GM12878 (cell line): ENCODE measurements at regions not wholly inside any gene's neighbourhood (a gene's known extent, or its start where the extent isn't known, plus 50 kb on each side); places are given as distances from the start of the nearest gene placed in this dataset.

ENCODE experiments used
- ATAC-seq: fragments of 200-7000 bp; cut with Tn5 transposase; 3 replicates; pipeline ENCODE4 v1.9.1; 2020; ENCODE audit warnings: mild to moderate bottlenecking, moderate library complexity
- BruUV-seq: library from RNA; stranded (reverse); fragments of 400-500 nt; replicated peaks from 2 replicates; lab custom pipeline; 2021; lab: Mats Ljungman, UMichigan
- CTCF ChIA-PET: fragments of 300-600 bp; sonication (Branson Sonifier 250); formaldehyde crosslinking; extraction: SDS; loops from one replicate; lab custom pipeline; 2021; ENCODE audit warnings: inconsistent platforms; lab: Yijun Ruan, JAX
- POLR2A ChIA-PET: fragments of 350-600 bp; formaldehyde crosslinking; extraction: SDS; loops from one replicate; lab custom pipeline; 2021; ENCODE audit warnings: inconsistent platforms; lab: Charles Lee
- RAD21 ChIA-PET: fragments of 300-600 bp; sonication (Branson Sonifier 250); formaldehyde crosslinking; loops from one replicate; lab custom pipeline; 2023; ENCODE audit warnings: antibody characterized with exemption; ENCODE audit not compliant: unreplicated experiment; lab: Charles Lee
- SMC1A ChIA-PET: fragments of 300-600 bp; sonication (Branson Sonifier 250); formaldehyde crosslinking; loops from one replicate; lab custom pipeline; 2023; ENCODE audit not compliant: unreplicated experiment, uncharacterized antibody; lab: Charles Lee
- DNase-seq: peaks from one replicate; pipeline ENCODE4 v3.0.0-alpha.2; 2011; ENCODE audit warnings: low read depth, low spot score
- FAIRE-seq: peaks from 3 replicates; lab custom pipeline; 2011; peaks lifted over from hg19 to GRCh38; lab: Jason Lieb, UNC
- H2AFZ ChIP-seq: 2 replicates; pipeline ENCODE4 v1.6.0; 2011; ENCODE audit warnings: low read depth, low read length, control low read depth; ENCODE audit not compliant: control insufficient read depth
- H3K27ac ChIP-seq: 2 replicates; pipeline ENCODE4 v1.5.1; 2011; ENCODE audit warnings: control low read depth; ENCODE audit not compliant: control insufficient read depth, insufficient read depth
- H3K27me3 ChIP-seq, 2 experiments: replicated peaks in 1 of 2; 2 replicates each; pipeline versions ENCODE4 v1.6.0 to v1.6.1; 2011; ENCODE audit warnings: low read length in 1 of 2; ENCODE audit not compliant: control insufficient read depth in 2 of 2, insufficient read depth in 2 of 2
- H3K36me3 ChIP-seq, 2 experiments: 2 replicates each; pipeline ENCODE4 v1.5.1; 2011; ENCODE audit warnings: low read length in 1 of 2; ENCODE audit not compliant: control insufficient read depth in 2 of 2, insufficient read depth in 2 of 2
- H3K4me1 ChIP-seq: 2 replicates; pipeline ENCODE4 v1.6.1; 2011; ENCODE audit warnings: mild to moderate bottlenecking, low read length, moderate library complexity, mixed read lengths; ENCODE audit not compliant: control insufficient read depth, insufficient read depth
- H3K4me2 ChIP-seq: 2 replicates; pipeline ENCODE4 v1.6.0; 2011; ENCODE audit warnings: control low read depth; ENCODE audit not compliant: control insufficient read depth, insufficient read depth
- H3K4me3 ChIP-seq: fragments of 200-600 bp; sonication (generic); 2 replicates; pipeline ENCODE4 v1.5.1; 2016
- H3K79me2 ChIP-seq: 2 replicates; pipeline ENCODE4 v1.6.0; 2011; ENCODE audit warnings: low read length; ENCODE audit not compliant: control insufficient read depth, insufficient read depth
- H3K9ac ChIP-seq: 2 replicates; pipeline ENCODE4 v1.8.0; 2011; ENCODE audit warnings: low read length, control low read depth, mixed read lengths; ENCODE audit not compliant: control insufficient read depth, insufficient read depth
- H3K9me3 ChIP-seq: replicated peaks from 3 replicates; pipeline ENCODE4 v1.5.1; 2011; ENCODE audit warnings: mild to moderate bottlenecking, low read length; ENCODE audit not compliant: control insufficient read depth, insufficient read depth
- H4K20me1 ChIP-seq: 2 replicates; pipeline ENCODE4 v1.6.0; 2011; ENCODE audit not compliant: control insufficient read depth, insufficient read depth
- BHLHE40 ChIP-seq, 2 experiments: fragments of 450-650 bp in 1 of 2; IDR thresholded peaks; 2 replicates each; pipeline ENCODE4 v1.6.1; 2011 to 2017; ENCODE audit warnings: low read depth in 2 of 2, borderline replicate concordance in 1 of 2, improper control_type of control experiment in 1 of 2, low read length in 1 of 2, mild to moderate bottlenecking in 1 of 2
- CBX3 ChIP-seq: fragments of 200-600 bp; sonication (generic); IDR thresholded peaks from 2 replicates; pipeline ENCODE4 v1.6.1; 2016; ENCODE audit warnings: low read depth, borderline replicate concordance
- FOS ChIP-seq: IDR thresholded peaks from 3 replicates; pipeline ENCODE4 v1.6.1; 2011; ENCODE audit warnings: borderline replicate concordance; ENCODE audit not compliant: insufficient read length; ENCODE audit errors: extremely low read depth
- FOXM1 ChIP-seq: IDR thresholded peaks from 2 replicates; pipeline ENCODE4 v1.6.1; 2012; ENCODE audit warnings: low read depth, mild to moderate bottlenecking, inconsistent platforms, low read length, moderate library complexity
- KAT2A ChIP-seq: conservative IDR thresholded peaks from 2 replicates; pipeline ENCODE4 v1.6.1; 2011; ENCODE audit warnings: low read depth, low read length; ENCODE audit not compliant: control insufficient read depth
- MEF2B ChIP-seq: fragments of 450-650 bp; IDR thresholded peaks from 2 replicates; pipeline ENCODE4 v1.6.1; 2018; ENCODE audit warnings: mild to moderate bottlenecking, moderate library complexity; ENCODE audit not compliant: partially characterized antibody, poor library complexity, severe bottlenecking
- MTA2 ChIP-seq: fragments of 450-650 bp; IDR thresholded peaks from 2 replicates; pipeline ENCODE4 v1.6.1; 2016; ENCODE audit warnings: low read depth, mild to moderate bottlenecking, moderate library complexity
- MTA3 ChIP-seq: IDR thresholded peaks from 2 replicates; pipeline ENCODE4 v1.6.1; 2012; ENCODE audit warnings: low read length, inconsistent platforms, borderline replicate concordance
- NFXL1 ChIP-seq: fragments of 450-650 bp; IDR thresholded peaks from 2 replicates; pipeline ENCODE4 v1.6.1; 2017; ENCODE audit warnings: antibody characterized with exemption, mild to moderate bottlenecking, borderline replicate concordance
- POU2F2 ChIP-seq: IDR thresholded peaks from 3 replicates; pipeline ENCODE4 v1.6.1; 2011; ENCODE audit warnings: low read depth, mild to moderate bottlenecking, low read length, borderline replicate concordance
- SRF ChIP-seq, 2 experiments: IDR thresholded peaks; 2 replicates each; pipeline ENCODE4 v1.6.1; 2011; ENCODE audit warnings: low read depth in 2 of 2, low read length in 2 of 2, mild to moderate bottlenecking in 1 of 2, moderate library complexity in 1 of 2
- STAT1 ChIP-seq: fragments of 450-650 bp; conservative IDR thresholded peaks from 2 replicates; pipeline ENCODE4 v1.6.1; 2014; ENCODE audit warnings: antibody characterized with exemption, mild to moderate bottlenecking
- YBX1 ChIP-seq: fragments of 450-650 bp; IDR thresholded peaks from 2 replicates; pipeline ENCODE4 v1.6.1; 2016; ENCODE audit warnings: antibody characterized with exemption
- ZZZ3 ChIP-seq: IDR thresholded peaks from 2 replicates; pipeline ENCODE4 v1.6.1; 2011; ENCODE audit warnings: low read depth; ENCODE audit not compliant: control insufficient read depth, insufficient read length
- WGBS: methylation state at CpG from one replicate; pipeline ENCODE4 v1.1.6; 2016; ENCODE audit warnings: low lambda C conversion rate; ENCODE audit not compliant: insufficient replicate concordance, insufficient coverage; ENCODE audit errors: missing lambda C conversion rate; 5-methylcytosine and 5-hydroxymethylcytosine counted together
- in situ Hi-C: fragments of 300-500 bp; cut with MboI; formaldehyde crosslinking; loops from 9 replicates; pipeline ENCODE4 v1.14.3; 2018; ENCODE audit warnings: mixed read lengths
- intact Hi-C: fragments of 100-400 bp; cut with micrococcal nuclease; formaldehyde crosslinking; loops from one replicate; pipeline ENCODE4 v1.14.2; 2022; ENCODE audit not compliant: unreplicated experiment
- TF ChIP-seq, protein P1 (sequence below): IDR thresholded peaks from 2 replicates; pipeline ENCODE4 v1.6.1; 2011; ENCODE audit warnings: mild to moderate bottlenecking, low read depth, low read length, moderate library complexity; ENCODE audit not compliant: insufficient replicate concordance
- TF ChIP-seq, protein P2 (sequence below): fragments of 450-650 bp; formaldehyde crosslinking; IDR thresholded peaks from 2 replicates; pipeline ENCODE4 v1.5.0; 2022; ENCODE audit warnings: mild to moderate bottlenecking, missing genetic modification characterization
- TF ChIP-seq, protein P3 (sequence below): fragments of 450-650 bp; formaldehyde crosslinking; IDR thresholded peaks from 2 replicates; pipeline ENCODE4 v1.4.0; 2022; ENCODE audit warnings: mild to moderate bottlenecking, moderate library complexity

DNA sequence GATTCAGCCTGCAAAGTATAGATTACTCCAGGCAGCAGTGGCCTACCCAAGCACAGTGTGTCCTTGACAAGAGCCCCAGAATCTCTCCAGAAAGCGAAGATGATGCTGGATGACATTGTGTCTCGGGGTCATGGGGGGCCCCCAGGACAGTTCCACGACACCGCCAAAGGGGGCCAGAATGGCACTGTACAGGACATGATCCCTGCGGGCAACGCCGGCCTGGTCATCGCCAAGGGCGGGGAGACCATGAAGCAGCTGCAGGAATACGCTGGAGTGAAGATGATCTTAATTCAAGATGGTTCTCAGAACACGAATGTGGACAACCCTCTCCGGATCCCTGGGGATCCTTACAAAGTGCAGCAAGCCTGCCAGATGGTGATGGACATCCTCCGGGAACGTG is 107.0 kb upstream of the MTAP start:
- ChIA-PET POLR2A (no interaction called here), RAD21 (no interaction called here), CTCF (interaction anchor here (1.1 kb wide), 1 partner anchor 17 kb away, joined by 3 read pairs; no protein-coding TSS in a partner anchor), SMC1A (no interaction called here)
- 66% methylated on average over 14 of the region's 14 CpGs for whole genome bisulfite sequencing
- FAIRE-seq, result no peak
- Histone ChIP-seq H3K9me3 (no peaks in the 10 kb centered on the region), H4K20me1 (no peaks in the 10 kb centered on the region), H3K27me3 (no peaks in the 10 kb centered on the region; a peak in 2 of 4 replicates), H3K9ac (no peak overlapping the region), H3K79me2 (no peaks in the 10 kb centered on the region), H3K27ac (no peak overlapping the region), H3K4me2 (no peak overlapping the region), H3K4me3 (no peak overlapping the region), H3K4me1 (no peaks in the 10 kb centered on the region), H3K36me3 (no peaks in the 10 kb centered on the region), H2AFZ (no peak overlapping the region)
- ATAC-seq, result no peak
- intact Hi-C loops (no loop called here), in situ Hi-C loops (no loop called here)
- no peak for DNase-seq
- no TSS peak for BruUV-seq
- TF ChIP-seq FOS (no peak), STAT1 (no peak), NFXL1 (no peak), KAT2A (no peak), SRF (IDR thresholded peaks at IDR 0.05; ENCODE audit: low read depth in 2 of 2, low read length in 2 of 2) (no peak), ZZZ3 (no peak), YBX1 (no peak), MTA2 (no peak), POU2F2 (no peak), FOXM1 (no peak), MTA3 (no peak), BHLHE40 (IDR thresholded peaks at IDR 0.05; ENCODE audit: borderline replicate concordance in 1 of 2, low read depth in 2 of 2, low read length in 1 of 2) (no peak), CBX3 (no peak), MEF2B (no peak)
- TF ChIP-seq, protein P1, sequence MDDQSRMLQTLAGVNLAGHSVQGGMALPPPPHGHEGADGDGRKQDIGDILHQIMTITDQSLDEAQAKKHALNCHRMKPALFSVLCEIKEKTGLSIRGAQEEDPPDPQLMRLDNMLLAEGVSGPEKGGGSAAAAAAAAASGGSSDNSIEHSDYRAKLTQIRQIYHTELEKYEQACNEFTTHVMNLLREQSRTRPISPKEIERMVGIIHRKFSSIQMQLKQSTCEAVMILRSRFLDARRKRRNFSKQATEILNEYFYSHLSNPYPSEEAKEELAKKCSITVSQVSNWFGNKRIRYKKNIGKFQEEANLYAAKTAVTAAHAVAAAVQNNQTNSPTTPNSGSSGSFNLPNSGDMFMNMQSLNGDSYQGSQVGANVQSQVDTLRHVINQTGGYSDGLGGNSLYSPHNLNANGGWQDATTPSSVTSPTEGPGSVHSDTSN, result no peak
- TF ChIP-seq, protein P2, sequence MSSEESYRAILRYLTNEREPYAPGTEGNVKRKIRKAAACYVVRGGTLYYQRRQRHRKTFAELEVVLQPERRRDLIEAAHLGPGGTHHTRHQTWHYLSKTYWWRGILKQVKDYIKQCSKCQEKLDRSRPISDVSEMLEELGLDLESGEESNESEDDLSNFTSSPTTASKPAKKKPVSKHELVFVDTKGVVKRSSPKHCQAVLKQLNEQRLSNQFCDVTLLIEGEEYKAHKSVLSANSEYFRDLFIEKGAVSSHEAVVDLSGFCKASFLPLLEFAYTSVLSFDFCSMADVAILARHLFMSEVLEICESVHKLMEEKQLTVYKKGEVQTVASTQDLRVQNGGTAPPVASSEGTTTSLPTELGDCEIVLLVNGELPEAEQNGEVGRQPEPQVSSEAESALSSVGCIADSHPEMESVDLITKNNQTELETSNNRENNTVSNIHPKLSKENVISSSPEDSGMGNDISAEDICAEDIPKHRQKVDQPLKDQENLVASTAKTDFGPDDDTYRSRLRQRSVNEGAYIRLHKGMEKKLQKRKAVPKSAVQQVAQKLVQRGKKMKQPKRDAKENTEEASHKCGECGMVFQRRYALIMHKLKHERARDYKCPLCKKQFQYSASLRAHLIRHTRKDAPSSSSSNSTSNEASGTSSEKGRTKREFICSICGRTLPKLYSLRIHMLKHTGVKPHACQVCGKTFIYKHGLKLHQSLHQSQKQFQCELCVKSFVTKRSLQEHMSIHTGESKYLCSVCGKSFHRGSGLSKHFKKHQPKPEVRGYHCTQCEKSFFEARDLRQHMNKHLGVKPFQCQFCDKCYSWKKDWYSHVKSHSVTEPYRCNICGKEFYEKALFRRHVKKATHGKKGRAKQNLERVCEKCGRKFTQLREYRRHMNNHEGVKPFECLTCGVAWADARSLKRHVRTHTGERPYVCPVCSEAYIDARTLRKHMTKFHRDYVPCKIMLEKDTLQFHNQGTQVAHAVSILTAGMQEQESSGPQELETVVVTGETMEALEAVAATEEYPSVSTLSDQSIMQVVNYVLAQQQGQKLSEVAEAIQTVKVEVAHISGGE (CRISPR knock-in tag), result no peak
- TF ChIP-seq, protein P3, sequence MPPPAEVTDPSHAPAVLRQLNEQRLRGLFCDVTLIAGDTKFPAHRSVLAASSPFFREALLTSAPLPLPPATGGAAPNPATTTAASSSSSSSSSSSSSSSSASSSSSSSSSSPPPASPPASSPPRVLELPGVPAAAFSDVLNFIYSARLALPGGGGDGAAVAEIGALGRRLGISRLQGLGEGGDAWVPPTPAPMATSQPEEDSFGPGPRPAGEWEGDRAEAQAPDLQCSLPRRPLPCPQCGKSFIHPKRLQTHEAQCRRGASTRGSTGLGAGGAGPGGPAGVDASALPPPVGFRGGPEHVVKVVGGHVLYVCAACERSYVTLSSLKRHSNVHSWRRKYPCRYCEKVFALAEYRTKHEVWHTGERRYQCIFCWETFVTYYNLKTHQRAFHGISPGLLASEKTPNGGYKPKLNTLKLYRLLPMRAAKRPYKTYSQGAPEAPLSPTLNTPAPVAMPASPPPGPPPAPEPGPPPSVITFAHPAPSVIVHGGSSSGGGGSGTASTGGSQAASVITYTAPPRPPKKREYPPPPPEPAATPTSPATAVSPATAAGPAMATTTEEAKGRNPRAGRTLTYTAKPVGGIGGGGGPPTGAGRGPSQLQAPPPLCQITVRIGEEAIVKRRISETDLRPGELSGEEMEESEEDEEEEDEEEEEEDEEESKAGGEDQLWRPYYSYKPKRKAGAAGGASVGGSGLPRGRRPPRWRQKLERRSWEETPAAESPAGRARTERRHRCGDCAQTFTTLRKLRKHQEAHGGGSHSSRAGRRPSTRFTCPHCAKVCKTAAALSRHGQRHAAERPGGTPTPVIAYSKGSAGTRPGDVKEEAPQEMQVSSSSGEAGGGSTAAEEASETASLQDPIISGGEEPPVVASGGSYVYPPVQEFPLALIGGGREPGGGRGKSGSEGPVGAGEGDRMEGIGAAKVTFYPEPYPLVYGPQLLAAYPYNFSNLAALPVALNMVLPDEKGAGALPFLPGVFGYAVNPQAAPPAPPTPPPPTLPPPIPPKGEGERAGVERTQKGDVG, result no peak
